ENCODE measurements at regions not wholly inside any gene's neighbourhood (a gene's known extent, or its start where the extent isn't known, plus 50 kb on each side); places are given as distances from the start of the nearest gene placed in this dataset.

DNA sequence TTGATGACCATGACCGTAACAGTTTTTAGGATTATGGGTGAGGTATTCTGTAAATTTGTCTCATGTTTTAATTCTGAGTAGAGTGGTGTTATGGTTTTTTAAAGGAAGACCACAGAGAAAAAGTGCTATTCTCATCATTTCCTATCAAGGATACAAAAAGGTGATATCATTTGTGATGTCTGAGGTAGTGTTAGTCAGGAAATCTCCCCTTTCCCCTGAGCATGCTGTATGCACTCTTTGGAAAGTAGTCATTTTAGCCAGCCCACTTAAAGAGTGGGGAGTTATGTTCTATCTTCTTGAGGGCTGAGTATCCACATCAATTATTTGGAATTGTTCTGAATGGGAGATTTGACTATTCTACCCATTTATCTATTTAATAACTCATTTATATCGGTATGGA lies 414.2 kb upstream of the SLC14A2 start:
- ChIA-PET CTCF (no interaction called here), POLR2A (interaction anchor here (0.6 kb wide), 1 partner anchor 12 kb away, joined by 3 read pairs; no protein-coding TSS in a partner anchor)
- intact Hi-C loops (cut with DNase I, micrococcal nuclease): no loop called here
- no peaks in the 10 kb centered on the region for H3K4me1 ChIP-seq (ENCODE audit: insufficient read depth, low read length)
- H3K9me3 ChIP-seq (ENCODE audit: control insufficient read depth in 1 of 2, insufficient read depth in 1 of 2, low read length in 2 of 2): no peaks in the 10 kb centered on the region
- ATAC-seq (ENCODE audit: poor library complexity): no peak
- H3K9me3 Mint-ChIP-seq: no peaks in the 10 kb centered on the region
- no peaks in the 10 kb centered on the region for H3K27me3 Mint-ChIP-seq
- TF ChIP-seq, protein P1, sequence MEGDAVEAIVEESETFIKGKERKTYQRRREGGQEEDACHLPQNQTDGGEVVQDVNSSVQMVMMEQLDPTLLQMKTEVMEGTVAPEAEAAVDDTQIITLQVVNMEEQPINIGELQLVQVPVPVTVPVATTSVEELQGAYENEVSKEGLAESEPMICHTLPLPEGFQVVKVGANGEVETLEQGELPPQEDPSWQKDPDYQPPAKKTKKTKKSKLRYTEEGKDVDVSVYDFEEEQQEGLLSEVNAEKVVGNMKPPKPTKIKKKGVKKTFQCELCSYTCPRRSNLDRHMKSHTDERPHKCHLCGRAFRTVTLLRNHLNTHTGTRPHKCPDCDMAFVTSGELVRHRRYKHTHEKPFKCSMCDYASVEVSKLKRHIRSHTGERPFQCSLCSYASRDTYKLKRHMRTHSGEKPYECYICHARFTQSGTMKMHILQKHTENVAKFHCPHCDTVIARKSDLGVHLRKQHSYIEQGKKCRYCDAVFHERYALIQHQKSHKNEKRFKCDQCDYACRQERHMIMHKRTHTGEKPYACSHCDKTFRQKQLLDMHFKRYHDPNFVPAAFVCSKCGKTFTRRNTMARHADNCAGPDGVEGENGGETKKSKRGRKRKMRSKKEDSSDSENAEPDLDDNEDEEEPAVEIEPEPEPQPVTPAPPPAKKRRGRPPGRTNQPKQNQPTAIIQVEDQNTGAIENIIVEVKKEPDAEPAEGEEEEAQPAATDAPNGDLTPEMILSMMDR (IDR thresholded peaks at IDR 0.05): no peak
- no peak overlapping the region for H3K27ac Mint-ChIP-seq
- no peak overlapping the region for H3K4me3 Mint-ChIP-seq
- no peaks in the 10 kb centered on the region for H3K36me3 Mint-ChIP-seq (ENCODE audit: low read depth)
- H3K27ac ChIP-seq (ENCODE audit: low read depth in 1 of 2, low read length in 2 of 2): no peak overlapping the region
- peaks cover 0 to 4% of the 10 kb centered on the region in 2 experiments for H3K27me3 ChIP-seq (ENCODE audit: control insufficient read depth in 1 of 2, insufficient read depth in 2 of 2, low read length in 2 of 2)
- no peak for DNase-seq
- no peak overlapping the region for H3K4me3 ChIP-seq (ENCODE audit: low read length)
- H3K4me1 Mint-ChIP-seq (ENCODE audit: low read depth): no peaks in the 10 kb centered on the region
- no peaks in the 10 kb centered on the region for H3K36me3 ChIP-seq (ENCODE audit: insufficient read depth, low read length)

GRCh38 chr18:45201489-45201888 lies 413.8 kb upstream of the SLC14A2 start:
- Histone ChIP-seq H3K4me3 (ENCODE audit: low read length) (no peak overlapping the region), H3K9me3 (ENCODE audit: control insufficient read depth in 1 of 2, insufficient read depth in 1 of 2, low read length in 2 of 2) (no peaks in the 10 kb centered on the region), H3K36me3 (ENCODE audit: insufficient read depth, low read length) (no peaks in the 10 kb centered on the region), H3K27ac (ENCODE audit: low read depth in 1 of 2, low read length in 2 of 2) (no peak overlapping the region), H3K27me3 (ENCODE audit: control insufficient read depth in 1 of 2, insufficient read depth in 2 of 2, low read length in 2 of 2) (peaks cover 0 to 4% of the 10 kb centered on the region in 2 experiments), H3K4me1 (ENCODE audit: insufficient read depth, low read length) (no peaks in the 10 kb centered on the region)
- Mint-ChIP-seq H3K27me3 (no peaks in the 10 kb centered on the region), H3K4me1 (ENCODE audit: low read depth) (no peaks in the 10 kb centered on the region), H3K4me3 (no peak overlapping the region), H3K27ac (no peak overlapping the region), H3K9me3 (no peaks in the 10 kb centered on the region), H3K36me3 (ENCODE audit: low read depth) (no peaks in the 10 kb centered on the region)
- ATAC-seq (ENCODE audit: poor library complexity) (no peak), DNase-seq (no peak)
- intact Hi-C loops (cut with DNase I, micrococcal nuclease): no loop called here
- CTCF ChIA-PET: no interaction called here
- POLR2A ChIA-PET: interaction anchor here (0.6 kb wide), 1 partner anchor 12 kb away, joined by 3 read pairs; no protein-coding TSS in a partner anchor
- TF ChIP-seq, protein P1 (IDR thresholded peaks at IDR 0.05): no peak

- H3K27me3 ChIP-seq (ENCODE audit: control insufficient read depth in 1 of 2, insufficient read depth in 2 of 2, low read length in 2 of 2): peaks cover 0 to 4% of the 10 kb centered on the region in 2 experiments
- Mint-ChIP-seq H3K4me1 (ENCODE audit: low read depth) (no peaks in the 10 kb centered on the region), H3K27ac (no peak overlapping the region), H3K36me3 (ENCODE audit: low read depth) (no peaks in the 10 kb centered on the region), H3K9me3 (no peaks in the 10 kb centered on the region), H3K27me3 (no peaks in the 10 kb centered on the region), H3K4me3 (no peak overlapping the region)
- no peaks in the 10 kb centered on the region for H3K4me1 ChIP-seq (ENCODE audit: insufficient read depth, low read length)
- H3K4me3 ChIP-seq (ENCODE audit: low read length): no peak overlapping the region
- CTCF ChIA-PET: no interaction called here
- intact Hi-C loops (cut with DNase I, micrococcal nuclease): no loop called here
- DNase-seq: no peak
- H3K27ac ChIP-seq (ENCODE audit: low read depth in 1 of 2, low read length in 2 of 2): no peak overlapping the region
- POLR2A ChIA-PET: no interaction called here
- no peaks in the 10 kb centered on the region for H3K36me3 ChIP-seq (ENCODE audit: insufficient read depth, low read length)
- H3K9me3 ChIP-seq (ENCODE audit: control insufficient read depth in 1 of 2, insufficient read depth in 1 of 2, low read length in 2 of 2): no peaks in the 10 kb centered on the region
- TF ChIP-seq, protein P1 (IDR thresholded peaks at IDR 0.05): no peak
- no peak for ATAC-seq (ENCODE audit: poor library complexity)
Measured at GRCh38 chr18:45202061-45202460, 413.2 kb upstream of the SLC14A2 start.
